ENCODE measurements at regions not wholly inside any gene's neighbourhood (a gene's known extent, or its start where the extent isn't known, plus 50 kb on each side); places are given as distances from the start of the nearest gene placed in this dataset.

DNA sequence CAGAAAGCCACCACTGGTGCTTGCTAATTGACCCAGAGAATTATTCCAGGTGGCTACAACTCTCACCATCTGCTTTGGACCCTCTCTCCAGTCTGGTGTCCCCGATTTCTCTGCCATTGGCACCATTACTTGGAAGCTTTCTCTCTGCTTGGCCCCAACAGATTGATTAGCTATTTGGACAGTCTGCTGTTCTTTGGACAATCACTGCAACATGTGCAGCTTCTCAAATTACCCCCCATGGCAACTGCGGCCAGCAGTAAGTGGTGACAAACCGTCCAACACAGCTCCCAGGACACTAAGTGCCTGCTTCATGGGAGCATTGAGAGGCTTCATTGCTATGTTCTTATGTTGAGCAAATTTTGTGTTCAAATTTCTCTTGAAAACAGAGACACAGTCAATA lies 309.8 kb downstream of the TAF11L14 start:
- DNase-seq (ENCODE audit: low read depth): no peak
- H3K4me3 ChIP-seq (ENCODE audit: low read length): no peak overlapping the region
- TF ChIP-seq CTCF (conservative IDR thresholded peaks at IDR 0.05; ENCODE audit: low read length): no peak

GRCh38 chr5:17947029-17947428 lies 312.8 kb downstream of the TAF11L14 start:
- no peak for DNase-seq (ENCODE audit: low read depth)
- H3K4me3 ChIP-seq (ENCODE audit: low read length): no peak overlapping the region
- no peak for TF ChIP-seq CTCF (conservative IDR thresholded peaks at IDR 0.05; ENCODE audit: low read length)

DNA sequence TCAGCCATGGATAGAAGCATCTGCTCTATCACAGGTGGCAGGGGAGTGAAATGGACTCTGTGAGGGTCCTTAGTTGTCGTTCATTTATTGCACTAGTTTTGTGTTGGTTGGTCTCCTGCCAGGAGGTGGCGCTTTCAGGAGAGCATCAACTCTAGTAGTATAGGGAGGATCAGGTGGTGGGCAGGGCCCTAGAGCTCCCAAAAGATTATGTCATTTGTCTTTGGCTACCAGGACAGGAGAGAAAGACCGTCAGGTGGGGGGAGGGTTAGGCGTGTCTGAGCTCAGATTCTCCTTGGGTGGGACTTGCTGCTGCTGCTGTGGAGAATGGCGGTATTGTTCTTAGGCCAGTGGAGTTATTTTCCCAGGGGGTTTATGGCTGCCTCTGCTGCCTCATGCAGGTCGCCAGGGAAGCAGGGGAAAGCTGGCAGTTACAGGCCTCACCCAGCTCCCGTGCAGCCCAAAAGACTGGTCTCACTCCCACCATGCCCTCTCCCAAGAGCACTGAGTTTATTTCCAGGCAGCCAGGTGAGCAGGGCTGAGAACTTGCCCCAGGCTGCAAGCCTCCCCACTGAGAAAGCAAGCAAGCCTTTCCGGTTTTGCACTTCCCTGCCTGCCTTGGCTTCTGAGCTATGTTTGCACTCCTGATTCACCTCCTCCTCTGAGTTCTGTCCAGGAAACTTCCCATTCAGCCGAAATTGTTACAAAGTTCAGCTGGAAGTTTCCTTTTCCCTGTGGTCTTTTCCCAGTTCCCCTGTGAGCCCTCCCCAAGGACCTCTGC lies 317.3 kb downstream of the TAF11L14 start:
- no peak overlapping the region for H3K4me3 ChIP-seq (ENCODE audit: low read length)
- DNase-seq (ENCODE audit: low read depth): no peak
- no peak for TF ChIP-seq CTCF (conservative IDR thresholded peaks at IDR 0.05; ENCODE audit: low read length)

DNA sequence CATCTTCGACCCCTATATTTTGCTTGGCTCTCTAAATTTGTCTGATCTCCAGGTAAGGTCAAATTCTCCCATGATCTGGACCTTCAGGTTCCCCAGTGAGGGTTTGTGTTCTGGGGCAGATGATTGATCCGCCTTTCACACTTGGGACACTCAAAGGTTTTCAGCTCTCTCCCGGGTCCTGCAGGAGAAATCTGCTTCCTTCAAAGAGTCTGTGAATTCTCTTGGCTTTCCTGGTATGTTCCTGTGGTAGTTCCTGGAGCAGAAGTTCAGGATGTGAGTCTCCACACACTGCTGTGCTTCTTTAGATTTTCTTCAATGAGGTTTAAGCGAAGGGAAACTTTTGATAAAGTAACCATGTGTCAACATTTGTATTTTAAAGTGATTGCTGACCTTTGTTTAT lies 318.0 kb downstream of the TAF11L14 start:
- no peak for TF ChIP-seq CTCF (conservative IDR thresholded peaks at IDR 0.05; ENCODE audit: low read length)
- H3K4me3 ChIP-seq (ENCODE audit: low read length): no peak overlapping the region
- no peak for DNase-seq (ENCODE audit: low read depth)

GRCh38 chr5:17964067-17964466 lies 329.8 kb downstream of the TAF11L14 start:
- DNase-seq (ENCODE audit: low read depth): no peak
- H3K4me3 ChIP-seq (ENCODE audit: low read length): no peak overlapping the region
- TF ChIP-seq CTCF (conservative IDR thresholded peaks at IDR 0.05; ENCODE audit: low read length): no peak

DNA sequence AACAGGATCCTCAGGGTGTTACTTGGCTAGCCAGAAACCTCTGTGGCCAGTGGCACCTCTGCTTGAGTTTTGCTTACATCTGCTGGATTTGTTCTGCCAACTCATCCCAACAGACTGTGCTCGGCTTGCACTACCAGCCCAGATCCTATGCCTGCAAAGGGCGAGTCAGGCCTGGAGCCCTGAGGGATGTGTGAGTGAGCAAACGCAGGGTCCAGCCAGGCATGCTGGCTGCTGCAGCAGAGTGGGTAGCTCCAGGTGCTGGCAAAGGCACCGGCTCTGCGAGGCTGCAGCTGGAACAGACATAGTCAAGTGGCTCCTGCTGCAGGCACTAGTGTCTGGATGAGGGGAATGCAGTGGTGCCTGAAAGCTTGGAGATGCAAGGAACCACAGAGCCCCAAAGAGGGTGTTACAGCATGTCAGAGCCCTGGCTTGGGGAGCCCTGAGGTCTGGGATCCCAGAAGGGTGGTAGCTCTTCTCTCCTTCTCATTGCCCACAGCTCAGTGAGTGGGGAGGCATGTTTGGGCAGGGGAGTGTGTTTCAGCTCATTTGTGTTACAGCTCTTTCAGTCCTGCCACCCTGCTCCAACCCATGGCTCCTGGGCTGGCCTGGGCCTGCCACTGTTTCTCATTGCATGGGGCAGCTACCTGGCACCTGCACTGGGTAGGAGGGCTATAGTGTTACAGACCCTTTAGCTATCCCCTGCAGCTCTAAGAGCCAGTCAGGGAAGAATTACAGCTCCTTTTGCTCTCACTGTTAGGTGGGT lies 332.6 kb downstream of the TAF11L14 start:
- H3K4me3 ChIP-seq (ENCODE audit: low read length): no peak overlapping the region
- TF ChIP-seq CTCF (conservative IDR thresholded peaks at IDR 0.05; ENCODE audit: low read length): no peak
- no peak for DNase-seq (ENCODE audit: low read depth)

DNA sequence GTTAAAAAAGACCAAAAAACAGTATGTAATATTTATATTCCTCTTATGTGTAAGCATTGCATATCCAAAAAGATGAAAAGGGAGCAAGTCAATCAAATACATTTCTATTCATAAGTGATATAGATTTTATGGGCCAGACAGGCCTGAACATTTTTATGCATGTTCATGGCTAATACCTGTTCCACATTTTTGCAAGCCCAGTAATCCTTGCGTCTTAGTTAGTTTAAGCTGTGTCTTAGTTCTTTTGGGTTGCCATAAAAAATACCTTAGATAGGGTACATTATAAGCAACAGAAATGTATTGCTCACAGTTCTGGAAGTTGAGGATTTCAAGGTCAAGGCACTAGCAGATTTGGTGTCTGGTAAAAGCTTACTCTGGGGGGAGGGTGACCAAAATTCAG lies 342.1 kb downstream of the TAF11L14 start:
- no peak for DNase-seq (ENCODE audit: low read depth)
- H3K4me3 ChIP-seq (ENCODE audit: low read length): no peak overlapping the region
- no peak for TF ChIP-seq CTCF (conservative IDR thresholded peaks at IDR 0.05; ENCODE audit: low read length)

All from AG10803 (cell line).